Activated CD4-positive, alpha-beta T cell treated with anti-CD3 and anti-CD28 coated beads, Interleukin-2, amount 50 U/mL, for 4 hours (primary cell): ENCODE measurements at regions not wholly inside any gene's neighbourhood (a gene's known extent, or its start where the extent isn't known, plus 50 kb on each side); places are given as distances from the start of the nearest gene placed in this dataset.

Experiments
- DNase-seq, 2 experiments: peaks; one replicate each; pipeline ENCODE4 v3.0.0-alpha.2; 2020

DNA sequence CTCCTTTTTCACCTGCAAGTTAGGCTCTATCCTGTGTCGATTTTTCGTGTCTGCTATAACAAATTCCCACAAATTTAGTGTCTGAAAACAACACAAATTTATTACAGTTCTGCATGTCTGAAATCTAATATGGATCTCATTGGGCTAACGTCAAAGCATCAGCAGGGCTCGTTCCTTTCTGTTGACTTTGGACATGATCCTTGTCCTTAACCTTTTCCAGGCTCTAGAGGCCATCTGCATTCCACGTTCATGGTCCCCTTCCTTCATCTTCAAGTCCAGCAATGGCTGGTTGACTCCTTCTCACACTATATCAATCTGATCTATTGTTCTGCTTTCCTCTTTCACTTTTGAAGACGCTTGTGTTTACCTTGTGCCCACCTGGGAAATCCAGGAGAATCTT, 165.7 kb upstream of the RARB start:
- no peak for DNase-seq

DNA sequence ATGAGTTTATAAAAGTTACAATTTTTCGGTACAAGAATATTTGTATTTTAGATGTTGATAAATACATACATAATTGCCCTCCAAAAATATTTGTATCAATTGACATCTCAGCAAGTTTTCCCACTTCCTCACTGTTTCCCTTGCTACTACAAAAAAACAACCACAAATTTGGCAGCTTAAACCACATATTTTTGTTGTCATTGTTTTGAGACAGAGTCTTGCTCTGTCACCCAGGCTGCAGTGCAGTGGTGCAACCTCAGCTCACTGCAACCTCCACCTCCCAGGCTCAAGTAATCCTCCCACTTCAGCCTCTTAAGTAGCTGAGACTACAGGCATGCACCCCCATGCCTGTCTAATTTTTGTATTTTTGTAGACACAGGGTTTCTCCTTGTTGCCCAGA, 162.8 kb upstream of the RARB start:
- DNase-seq, result no peak

GRCh38 chr3:25266677-25267076, 161.4 kb upstream of the RARB start:
- DNase-seq, result no peak

DNA sequence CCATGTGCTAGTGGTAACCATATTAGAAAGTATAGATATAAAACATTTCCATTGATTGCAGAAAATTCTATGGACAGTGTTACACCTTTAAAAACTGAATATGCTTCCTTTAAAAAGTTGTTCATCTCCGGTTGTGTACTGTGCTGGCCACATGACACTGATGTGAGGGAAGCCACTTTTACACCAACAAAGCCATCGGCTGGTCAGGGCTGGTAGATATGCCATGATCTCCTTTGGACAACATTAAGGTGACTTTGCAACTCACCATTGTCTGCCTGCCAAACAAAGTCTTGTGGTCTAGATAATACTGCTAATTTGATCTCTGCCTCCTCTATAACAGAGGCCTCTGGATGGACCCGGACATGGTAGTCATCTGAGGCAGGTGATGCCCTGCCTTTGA, 156.0 kb upstream of the RARB start:
- DNase-seq, result no peak

GRCh38 chr3:25273582-25274171, 154.4 kb upstream of the RARB start:
- no peak for DNase-seq

DNA sequence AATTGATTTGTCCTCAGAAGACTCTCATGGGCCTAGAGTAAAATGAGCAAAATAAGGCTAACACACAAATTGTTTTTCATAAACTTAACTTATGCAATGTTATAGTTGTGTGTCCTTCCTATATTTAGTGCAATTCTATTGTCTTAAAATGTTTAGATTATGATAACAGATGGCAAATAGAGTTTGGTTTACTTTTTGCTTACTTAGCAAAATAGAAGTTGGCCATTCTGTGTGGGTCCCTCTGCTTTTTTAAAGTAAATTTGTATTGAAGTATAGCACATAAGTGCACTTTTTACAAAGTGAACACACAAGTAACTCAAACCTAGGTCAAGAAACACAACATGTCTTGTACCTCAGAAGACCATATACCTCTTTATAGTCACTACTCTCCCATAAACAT, 150.6 kb upstream of the RARB start:
- DNase-seq, result no peak

GRCh38 chr3:25281041-25281731, 146.9 kb upstream of the RARB start:
- no peak for DNase-seq

GRCh38 chr3:25281732-25282126, 146.3 kb upstream of the RARB start:
- no peak for DNase-seq

DNA sequence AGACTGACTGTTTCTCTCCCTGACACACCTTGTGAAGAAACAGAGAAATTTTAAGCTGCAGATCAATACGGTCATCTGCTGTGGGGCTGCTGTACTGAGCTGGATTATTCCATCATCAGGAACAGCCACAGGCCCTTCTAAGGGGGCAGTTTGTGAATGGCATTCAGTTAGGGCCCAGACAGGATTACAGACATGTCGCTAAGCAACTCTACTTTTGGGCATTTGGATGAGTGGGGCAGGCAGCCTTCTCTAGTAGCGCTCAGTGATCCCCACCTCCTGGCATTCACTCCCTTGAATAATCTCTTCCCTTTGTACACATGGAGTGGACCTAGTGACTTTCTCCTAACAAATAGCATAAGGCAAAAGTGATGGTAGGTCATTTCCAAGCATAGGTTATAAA, 144.4 kb upstream of the RARB start:
- no peak for DNase-seq

- DNase-seq, result no peak
Measured at GRCh38 chr3:25284249-25284648, 143.8 kb upstream of the RARB start.

GRCh38 chr3:25287291-25287884, 140.7 kb upstream of the RARB start:
- DNase-seq, result no peak

- no peak for DNase-seq
Measured at GRCh38 chr3:25288413-25288812, 139.7 kb upstream of the RARB start.

DNA sequence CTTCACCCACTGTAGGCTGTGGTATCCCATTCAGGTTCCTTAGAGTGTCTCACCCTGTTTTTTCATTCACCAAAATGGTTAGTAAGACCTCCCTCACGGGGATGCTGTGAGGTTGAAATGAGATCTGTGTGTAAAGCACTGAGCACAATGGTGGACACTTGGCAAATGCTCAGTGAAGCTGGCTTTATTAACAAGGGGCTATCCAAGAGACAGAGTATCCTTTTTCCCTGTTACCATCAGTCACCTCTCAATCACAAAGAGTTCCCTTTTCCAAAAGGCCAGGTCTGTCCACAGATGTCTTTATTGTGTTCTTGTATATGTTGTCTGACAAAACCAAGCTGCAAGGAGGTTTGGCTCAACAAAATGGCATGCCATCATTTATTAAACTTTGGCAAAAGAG, 138.9 kb upstream of the RARB start:
- no peak for DNase-seq

- no peak for DNase-seq
Measured at GRCh38 chr3:25289663-25290062, 138.4 kb upstream of the RARB start.

- DNase-seq, result no peak
Measured at GRCh38 chr3:25291481-25291905, 136.6 kb upstream of the RARB start.

- DNase-seq, result no peak
Measured at GRCh38 chr3:25292036-25292435, 136.0 kb upstream of the RARB start.

- no peak for DNase-seq
Measured at GRCh38 chr3:25292595-25292994, 135.5 kb upstream of the RARB start.

DNA sequence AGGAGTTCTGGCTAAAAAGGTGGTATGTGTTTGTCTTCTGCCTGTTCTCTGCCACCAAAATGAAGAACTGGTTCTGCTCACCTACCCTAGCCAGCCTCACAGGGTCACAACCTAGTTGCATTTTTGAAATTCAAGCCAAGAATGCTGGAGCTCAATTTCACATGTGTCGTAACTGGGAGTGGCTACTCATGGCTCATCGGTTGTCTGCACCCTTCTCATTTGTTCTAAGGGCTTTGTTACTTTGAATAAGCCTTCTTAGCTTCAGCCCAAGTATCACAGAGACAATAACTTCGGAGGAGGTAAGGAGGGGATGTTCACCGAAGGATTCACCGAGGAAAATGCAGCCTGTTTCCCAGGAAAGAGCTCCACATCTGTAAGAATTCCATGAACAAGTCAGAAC, 134.3 kb upstream of the RARB start:
- DNase-seq, result no peak

- no peak for DNase-seq
Measured at GRCh38 chr3:25294169-25294805, 133.8 kb upstream of the RARB start.

DNA sequence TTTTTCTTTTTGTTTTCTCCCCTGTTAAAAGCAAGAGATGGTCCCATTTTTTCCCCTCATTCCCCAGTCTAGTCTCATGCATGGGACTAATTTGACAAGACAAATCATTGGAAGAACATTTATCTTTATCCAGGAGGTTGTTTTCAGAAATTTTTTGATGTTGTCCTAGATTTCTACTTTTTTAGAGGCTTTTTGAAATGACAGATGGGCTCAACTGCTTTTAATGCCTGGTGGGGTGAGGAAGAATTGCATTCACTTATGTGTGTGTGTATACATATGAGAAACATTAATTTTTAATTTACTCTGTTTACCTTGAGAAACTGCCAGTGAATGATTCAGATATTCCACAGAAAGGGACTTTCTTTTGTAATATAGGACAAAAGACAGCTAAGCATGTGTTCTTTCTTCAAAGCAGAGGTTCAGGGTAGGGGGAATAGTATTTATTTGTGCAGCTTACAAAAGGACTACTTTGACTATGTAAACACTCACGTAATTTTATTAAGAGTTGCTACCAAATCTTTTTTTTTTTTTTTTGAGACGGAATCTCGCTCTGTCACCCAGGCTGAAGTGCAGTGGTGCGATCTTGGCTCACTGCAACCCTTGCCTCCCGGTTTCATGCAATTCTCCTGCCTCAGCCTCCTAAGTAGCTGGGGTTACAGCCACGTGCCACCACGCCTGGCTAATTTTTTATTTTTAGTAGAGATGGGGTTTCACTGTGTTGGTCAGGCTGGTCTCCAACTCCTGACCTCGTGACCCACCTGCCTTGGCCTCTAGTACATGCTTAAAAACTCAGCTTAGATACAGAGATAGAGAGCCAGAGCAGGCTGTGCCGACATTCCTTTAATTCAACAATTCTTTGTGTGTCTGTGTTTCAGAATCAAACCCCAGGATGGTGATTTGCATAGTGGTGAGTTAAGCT, 130.1 kb upstream of the RARB start:
- no peak for DNase-seq

GRCh38 chr3:25300141-25300540, 127.9 kb upstream of the RARB start:
- DNase-seq, result no peak

DNA sequence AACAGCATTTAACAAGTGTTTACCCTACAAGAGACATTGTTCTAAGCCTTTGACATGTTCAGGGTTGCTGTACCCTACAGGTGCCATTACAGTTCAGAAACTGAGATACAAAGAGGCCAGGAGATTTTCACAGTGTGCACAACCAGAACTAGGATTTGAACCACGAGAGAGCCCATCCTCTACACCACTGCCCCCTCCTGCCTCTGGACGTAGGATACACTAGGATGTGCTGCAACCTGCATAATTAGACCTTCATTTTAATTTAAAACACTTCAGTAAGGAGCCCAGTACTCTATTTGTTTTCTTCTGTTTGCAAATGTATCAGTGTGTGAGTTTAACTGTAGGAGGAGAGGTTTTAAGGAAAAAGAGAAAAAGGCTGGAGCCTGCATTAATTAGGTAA, 123.1 kb upstream of the RARB start:
- no peak for DNase-seq

DNA sequence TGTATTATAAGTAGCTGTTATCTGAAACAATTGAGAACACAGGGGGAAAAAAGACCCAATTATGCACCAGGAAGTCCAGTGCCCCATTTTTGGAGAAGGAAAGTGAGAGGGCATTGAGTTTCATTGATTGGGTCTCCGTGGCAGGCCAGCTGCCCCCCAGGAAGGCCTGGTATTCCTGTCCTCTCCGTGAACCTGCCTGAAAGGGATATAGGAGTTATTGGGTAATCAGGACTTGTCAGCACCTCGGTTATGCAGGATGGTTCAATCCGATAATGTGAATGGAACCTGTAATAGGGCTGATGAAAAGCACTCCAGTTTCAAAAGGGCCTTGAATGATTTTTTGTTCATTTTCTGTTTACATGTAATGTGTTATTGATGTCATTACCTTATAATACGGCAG, 122.0 kb upstream of the RARB start:
- DNase-seq, result no peak
